Activated naive CD8-positive, alpha-beta T cell treated with anti-CD3 and anti-CD28 coated beads, Interleukin-2, amount 50 U/mL, for 24 hours (primary cell): ENCODE measurements at regions not wholly inside any gene's neighbourhood (a gene's known extent, or its start where the extent isn't known, plus 50 kb on each side); places are given as distances from the start of the nearest gene placed in this dataset.

Source experiments
- ATAC-seq: fragments of 150-1000 bp; cut with Tn5 transposase; one replicate; pipeline ENCODE4 v1.10.0; 2021
- DNase-seq: peaks from one replicate; pipeline ENCODE4 v3.0.0; 2021
- H3K27ac Mint-ChIP-seq: one replicate; pipeline ENCODE4 v1.8.0; 2021; ENCODE audit warnings: mild to moderate bottlenecking, mixed read lengths
- H3K27me3 Mint-ChIP-seq: one replicate; pipeline ENCODE4 v1.8.0; 2021; ENCODE audit warnings: mixed read lengths
- H3K36me3 Mint-ChIP-seq: one replicate; pipeline ENCODE4 v1.8.0; 2021; ENCODE audit warnings: low read depth, mixed read lengths
- H3K4me1 Mint-ChIP-seq: one replicate; pipeline ENCODE4 v1.8.0; 2021; ENCODE audit warnings: mixed read lengths
- H3K4me3 Mint-ChIP-seq: one replicate; pipeline ENCODE4 v1.8.0; 2021; ENCODE audit warnings: mild to moderate bottlenecking, moderate library complexity, mixed read lengths
- H3K9me3 Mint-ChIP-seq: one replicate; pipeline ENCODE4 v1.8.0; 2021; ENCODE audit warnings: mixed read lengths

- DNase-seq (no peak), ATAC-seq (no peak)
- Mint-ChIP-seq H3K36me3 (no peaks in the 10 kb centered on the region), H3K9me3 (peaks cover 1% of the 10 kb centered on the region), H3K4me1 (no peaks in the 10 kb centered on the region), H3K27ac (no peak overlapping the region), H3K27me3 (no peaks in the 10 kb centered on the region), H3K4me3 (no peak overlapping the region)
Measured at GRCh38 chr7:13641714-13642113, 347.8 kb downstream of the ETV1 start.

GRCh38 chr7:13651167-13651566 is 338.3 kb downstream of the ETV1 start:
- DNase-seq (no peak), ATAC-seq (no peak)
- Mint-ChIP-seq H3K4me3 (no peak overlapping the region), H3K36me3 (no peaks in the 10 kb centered on the region), H3K4me1 (no peaks in the 10 kb centered on the region), H3K9me3 (no peaks in the 10 kb centered on the region), H3K27me3 (no peaks in the 10 kb centered on the region), H3K27ac (no peak overlapping the region)

GRCh38 chr7:13656330-13656729 is 333.1 kb downstream of the ETV1 start:
- no peaks in the 10 kb centered on the region for H3K36me3 Mint-ChIP-seq
- H3K27me3 Mint-ChIP-seq = no peaks in the 10 kb centered on the region
- DNase-seq (no peak), ATAC-seq (no peak)
- H3K4me3 Mint-ChIP-seq = no peak overlapping the region
- no peak overlapping the region for H3K27ac Mint-ChIP-seq
- peaks cover 10% of the 10 kb centered on the region for H3K9me3 Mint-ChIP-seq
- H3K4me1 Mint-ChIP-seq = no peaks in the 10 kb centered on the region

GRCh38 chr7:13673290-13673689 is 316.2 kb downstream of the ETV1 start:
- ATAC-seq (no peak), DNase-seq (no peak)
- H3K27ac Mint-ChIP-seq = no peak overlapping the region
- H3K9me3 Mint-ChIP-seq = peaks cover 13% of the 10 kb centered on the region
- no peaks in the 10 kb centered on the region for H3K36me3 Mint-ChIP-seq
- H3K27me3 Mint-ChIP-seq = no peaks in the 10 kb centered on the region
- no peaks in the 10 kb centered on the region for H3K4me1 Mint-ChIP-seq
- H3K4me3 Mint-ChIP-seq = no peak overlapping the region

- Mint-ChIP-seq H3K36me3 (no peaks in the 10 kb centered on the region), H3K4me1 (no peaks in the 10 kb centered on the region), H3K9me3 (peaks cover 4% of the 10 kb centered on the region), H3K4me3 (no peak overlapping the region), H3K27me3 (no peaks in the 10 kb centered on the region), H3K27ac (no peak overlapping the region)
- DNase-seq (no peak), ATAC-seq (no peak)
Measured at GRCh38 chr7:13682626-13683025, 306.8 kb downstream of the ETV1 start.

- DNase-seq = no peak
- Mint-ChIP-seq H3K27me3 (no peaks in the 10 kb centered on the region), H3K9me3 (no peaks in the 10 kb centered on the region), H3K4me1 (no peaks in the 10 kb centered on the region), H3K36me3 (no peaks in the 10 kb centered on the region), H3K4me3 (no peak overlapping the region), H3K27ac (no peak overlapping the region)
- ATAC-seq = no peak
Measured at GRCh38 chr7:13687500-13687899, 302.0 kb downstream of the ETV1 start.

GRCh38 chr7:13692548-13692947 is 296.9 kb downstream of the ETV1 start:
- DNase-seq = no peak
- Mint-ChIP-seq H3K4me1 (no peaks in the 10 kb centered on the region), H3K9me3 (no peaks in the 10 kb centered on the region), H3K4me3 (no peak overlapping the region), H3K36me3 (no peaks in the 10 kb centered on the region), H3K27ac (no peak overlapping the region), H3K27me3 (no peaks in the 10 kb centered on the region)
- ATAC-seq = no peak

- no peak for ATAC-seq
- peaks cover 4% of the 10 kb centered on the region for H3K9me3 Mint-ChIP-seq
- no peak for DNase-seq
- H3K36me3 Mint-ChIP-seq = no peaks in the 10 kb centered on the region
- H3K4me3 Mint-ChIP-seq = no peak overlapping the region
- H3K27ac Mint-ChIP-seq = no peak overlapping the region
- H3K4me1 Mint-ChIP-seq = no peaks in the 10 kb centered on the region
- H3K27me3 Mint-ChIP-seq = no peaks in the 10 kb centered on the region
Measured at GRCh38 chr7:13702251-13702650, 287.2 kb downstream of the ETV1 start.

- Mint-ChIP-seq H3K27ac (no peak overlapping the region), H3K27me3 (peaks cover 2% of the 10 kb centered on the region), H3K36me3 (no peaks in the 10 kb centered on the region), H3K4me1 (no peaks in the 10 kb centered on the region), H3K9me3 (peaks cover 3% of the 10 kb centered on the region), H3K4me3 (no peak overlapping the region)
- ATAC-seq (no peak), DNase-seq (no peak)
Measured at GRCh38 chr7:13708670-13709069, 280.8 kb downstream of the ETV1 start.

- Mint-ChIP-seq H3K36me3 (no peaks in the 10 kb centered on the region), H3K4me1 (no peaks in the 10 kb centered on the region), H3K27me3 (peaks cover 2% of the 10 kb centered on the region), H3K9me3 (peaks cover 12% of the 10 kb centered on the region), H3K27ac (no peak overlapping the region), H3K4me3 (no peak overlapping the region)
- ATAC-seq (no peak), DNase-seq (no peak)
Measured at GRCh38 chr7:13713092-13713491, 276.4 kb downstream of the ETV1 start.

GRCh38 chr7:13715534-13715933 is 273.9 kb downstream of the ETV1 start:
- H3K27me3 Mint-ChIP-seq = peaks cover 2% of the 10 kb centered on the region
- H3K27ac Mint-ChIP-seq = no peak overlapping the region
- H3K4me3 Mint-ChIP-seq = no peak overlapping the region
- ATAC-seq (no peak), DNase-seq (no peak)
- no peaks in the 10 kb centered on the region for H3K36me3 Mint-ChIP-seq
- no peaks in the 10 kb centered on the region for H3K4me1 Mint-ChIP-seq
- peaks cover 12% of the 10 kb centered on the region for H3K9me3 Mint-ChIP-seq

- H3K4me3 Mint-ChIP-seq = no peak overlapping the region
- ATAC-seq (no peak), DNase-seq (no peak)
- H3K36me3 Mint-ChIP-seq = no peaks in the 10 kb centered on the region
- H3K4me1 Mint-ChIP-seq = no peaks in the 10 kb centered on the region
- no peak overlapping the region for H3K27ac Mint-ChIP-seq
- H3K27me3 Mint-ChIP-seq = peaks cover 2% of the 10 kb centered on the region
- H3K9me3 Mint-ChIP-seq = peaks cover 12% of the 10 kb centered on the region
Measured at GRCh38 chr7:13717031-13717430, 272.4 kb downstream of the ETV1 start.

- H3K27ac Mint-ChIP-seq = no peak overlapping the region
- H3K4me3 Mint-ChIP-seq = no peak overlapping the region
- no peaks in the 10 kb centered on the region for H3K4me1 Mint-ChIP-seq
- H3K9me3 Mint-ChIP-seq = peaks cover 9% of the 10 kb centered on the region
- H3K36me3 Mint-ChIP-seq = no peaks in the 10 kb centered on the region
- no peak for ATAC-seq
- no peaks in the 10 kb centered on the region for H3K27me3 Mint-ChIP-seq
- DNase-seq = no peak
Measured at GRCh38 chr7:13724191-13724976, 265.1 kb downstream of the ETV1 start.

- no peak overlapping the region for H3K4me3 Mint-ChIP-seq
- no peaks in the 10 kb centered on the region for H3K27me3 Mint-ChIP-seq
- no peak overlapping the region for H3K27ac Mint-ChIP-seq
- H3K4me1 Mint-ChIP-seq = no peaks in the 10 kb centered on the region
- ATAC-seq (no peak), DNase-seq (no peak)
- peaks cover 9% of the 10 kb centered on the region for H3K9me3 Mint-ChIP-seq
- no peaks in the 10 kb centered on the region for H3K36me3 Mint-ChIP-seq
Measured at GRCh38 chr7:13724977-13725566, 264.4 kb downstream of the ETV1 start.

- H3K36me3 Mint-ChIP-seq = no peaks in the 10 kb centered on the region
- H3K9me3 Mint-ChIP-seq = peaks cover 9% of the 10 kb centered on the region
- no peaks in the 10 kb centered on the region for H3K27me3 Mint-ChIP-seq
- DNase-seq (no peak), ATAC-seq (no peak)
- no peak overlapping the region for H3K4me3 Mint-ChIP-seq
- H3K4me1 Mint-ChIP-seq = no peaks in the 10 kb centered on the region
- no peak overlapping the region for H3K27ac Mint-ChIP-seq
Measured at GRCh38 chr7:13725591-13725990, 263.9 kb downstream of the ETV1 start.
